ENCODE measurements at regions not wholly inside any gene's neighbourhood (a gene's known extent, or its start where the extent isn't known, plus 50 kb on each side); places are given as distances from the start of the nearest gene placed in this dataset.

DNA sequence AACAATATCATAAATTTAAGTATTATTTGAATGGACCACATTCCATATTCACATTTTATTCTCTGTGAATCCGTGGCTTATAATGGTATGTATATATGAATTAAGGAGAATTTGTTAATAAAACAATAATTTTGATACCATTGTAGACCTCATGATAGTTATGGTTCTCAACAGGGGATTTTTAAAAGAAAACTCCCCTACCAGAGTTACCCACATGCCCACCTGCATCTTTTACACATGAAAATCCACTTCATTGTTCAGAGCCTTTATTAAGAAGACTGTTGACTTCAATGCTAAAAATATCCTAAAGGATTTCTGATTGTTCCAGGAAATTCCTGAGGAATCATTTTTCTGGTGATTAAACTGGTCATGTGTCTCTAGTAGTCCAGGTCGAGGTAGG, 557.7 kb upstream of the MEF2C start:
- no peak for TF ChIP-seq EZH2 (IDR thresholded peaks at IDR 0.05; ENCODE audit: insufficient read depth, low read length)
- TF ChIP-seq, protein P1, sequence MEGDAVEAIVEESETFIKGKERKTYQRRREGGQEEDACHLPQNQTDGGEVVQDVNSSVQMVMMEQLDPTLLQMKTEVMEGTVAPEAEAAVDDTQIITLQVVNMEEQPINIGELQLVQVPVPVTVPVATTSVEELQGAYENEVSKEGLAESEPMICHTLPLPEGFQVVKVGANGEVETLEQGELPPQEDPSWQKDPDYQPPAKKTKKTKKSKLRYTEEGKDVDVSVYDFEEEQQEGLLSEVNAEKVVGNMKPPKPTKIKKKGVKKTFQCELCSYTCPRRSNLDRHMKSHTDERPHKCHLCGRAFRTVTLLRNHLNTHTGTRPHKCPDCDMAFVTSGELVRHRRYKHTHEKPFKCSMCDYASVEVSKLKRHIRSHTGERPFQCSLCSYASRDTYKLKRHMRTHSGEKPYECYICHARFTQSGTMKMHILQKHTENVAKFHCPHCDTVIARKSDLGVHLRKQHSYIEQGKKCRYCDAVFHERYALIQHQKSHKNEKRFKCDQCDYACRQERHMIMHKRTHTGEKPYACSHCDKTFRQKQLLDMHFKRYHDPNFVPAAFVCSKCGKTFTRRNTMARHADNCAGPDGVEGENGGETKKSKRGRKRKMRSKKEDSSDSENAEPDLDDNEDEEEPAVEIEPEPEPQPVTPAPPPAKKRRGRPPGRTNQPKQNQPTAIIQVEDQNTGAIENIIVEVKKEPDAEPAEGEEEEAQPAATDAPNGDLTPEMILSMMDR (IDR thresholded peaks at IDR 0.05; ENCODE audit: insufficient read depth, low read depth, low read length): no peak
